ENCODE measurements at regions not wholly inside any gene's neighbourhood (a gene's known extent, or its start where the extent isn't known, plus 50 kb on each side); places are given as distances from the start of the nearest gene placed in this dataset.

GRCh38 chr2:11904029-11904428 is 157.6 kb downstream of the LPIN1 start:
- TF ChIP-seq POLR2A (IDR thresholded peaks at IDR 0.05) (no peak), EP300 (IDR thresholded peaks at IDR 0.05) (no peak)
- TF ChIP-seq, protein P1, sequence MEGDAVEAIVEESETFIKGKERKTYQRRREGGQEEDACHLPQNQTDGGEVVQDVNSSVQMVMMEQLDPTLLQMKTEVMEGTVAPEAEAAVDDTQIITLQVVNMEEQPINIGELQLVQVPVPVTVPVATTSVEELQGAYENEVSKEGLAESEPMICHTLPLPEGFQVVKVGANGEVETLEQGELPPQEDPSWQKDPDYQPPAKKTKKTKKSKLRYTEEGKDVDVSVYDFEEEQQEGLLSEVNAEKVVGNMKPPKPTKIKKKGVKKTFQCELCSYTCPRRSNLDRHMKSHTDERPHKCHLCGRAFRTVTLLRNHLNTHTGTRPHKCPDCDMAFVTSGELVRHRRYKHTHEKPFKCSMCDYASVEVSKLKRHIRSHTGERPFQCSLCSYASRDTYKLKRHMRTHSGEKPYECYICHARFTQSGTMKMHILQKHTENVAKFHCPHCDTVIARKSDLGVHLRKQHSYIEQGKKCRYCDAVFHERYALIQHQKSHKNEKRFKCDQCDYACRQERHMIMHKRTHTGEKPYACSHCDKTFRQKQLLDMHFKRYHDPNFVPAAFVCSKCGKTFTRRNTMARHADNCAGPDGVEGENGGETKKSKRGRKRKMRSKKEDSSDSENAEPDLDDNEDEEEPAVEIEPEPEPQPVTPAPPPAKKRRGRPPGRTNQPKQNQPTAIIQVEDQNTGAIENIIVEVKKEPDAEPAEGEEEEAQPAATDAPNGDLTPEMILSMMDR (IDR thresholded peaks at IDR 0.05) = no peak
